ENCODE measurements at regions not wholly inside any gene's neighbourhood (a gene's known extent, or its start where the extent isn't known, plus 50 kb on each side); places are given as distances from the start of the nearest gene placed in this dataset.

DNA sequence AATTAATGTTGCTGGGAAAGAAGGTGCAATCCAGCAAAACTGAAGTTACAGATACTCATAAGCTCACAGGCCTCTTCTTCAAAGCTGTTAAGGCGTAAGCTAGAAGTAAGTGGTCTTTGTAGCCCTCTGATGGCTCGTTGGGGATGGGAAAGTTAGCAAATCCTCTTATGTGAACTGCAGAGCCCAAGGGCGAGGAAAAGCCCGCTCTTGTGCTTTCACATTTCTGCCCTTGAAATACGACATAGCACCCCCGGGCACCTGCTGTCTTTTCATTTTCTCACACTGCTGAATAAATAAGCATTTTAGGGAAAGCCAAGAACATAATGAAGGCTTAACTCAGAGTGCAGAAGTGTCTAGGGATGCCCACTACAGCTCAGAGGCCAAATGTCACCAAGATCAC lies 73.1 kb upstream of the SORBS2 start:
- Mint-ChIP-seq H3K27ac (no peak overlapping the region), H3K36me3 (no peaks in the 10 kb centered on the region), H3K9me3 (peaks cover 3 to 13% (median 4%) of the 10 kb centered on the region in 3 donors), H3K4me3 (no peak overlapping the region), H3K27me3 (peaks cover 5% of the 10 kb centered on the region), H3K4me1 (peaks cover 0 to 5% (median 0%) of the 10 kb centered on the region in 3 donors)

DNA sequence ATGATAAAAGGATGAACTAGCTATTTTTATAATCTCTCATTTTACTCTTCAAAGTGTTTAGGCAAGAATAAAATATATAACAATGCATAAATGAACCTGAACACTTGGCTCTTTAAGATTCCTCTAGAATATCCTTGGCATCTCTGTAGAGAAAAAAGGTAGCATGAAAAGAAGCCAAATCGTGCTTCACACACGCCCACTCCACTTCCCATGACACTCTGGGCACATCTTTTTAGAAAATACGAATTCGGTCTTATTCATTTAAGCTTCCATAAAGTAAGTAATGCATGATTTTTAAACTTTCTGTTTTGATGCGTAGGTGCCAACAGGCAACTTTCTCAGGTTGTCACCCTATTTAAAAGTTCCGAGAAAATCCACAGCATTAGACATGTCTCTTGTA lies 73.6 kb upstream of the SORBS2 start:
- Mint-ChIP-seq H3K9me3 (peaks cover 3 to 13% (median 4%) of the 10 kb centered on the region in 3 donors), H3K4me3 (no peak overlapping the region), H3K36me3 (no peaks in the 10 kb centered on the region), H3K27ac (no peak overlapping the region), H3K27me3 (peaks cover 5% of the 10 kb centered on the region), H3K4me1 (peaks cover 0 to 5% (median 3%) of the 10 kb centered on the region in 3 donors)

DNA sequence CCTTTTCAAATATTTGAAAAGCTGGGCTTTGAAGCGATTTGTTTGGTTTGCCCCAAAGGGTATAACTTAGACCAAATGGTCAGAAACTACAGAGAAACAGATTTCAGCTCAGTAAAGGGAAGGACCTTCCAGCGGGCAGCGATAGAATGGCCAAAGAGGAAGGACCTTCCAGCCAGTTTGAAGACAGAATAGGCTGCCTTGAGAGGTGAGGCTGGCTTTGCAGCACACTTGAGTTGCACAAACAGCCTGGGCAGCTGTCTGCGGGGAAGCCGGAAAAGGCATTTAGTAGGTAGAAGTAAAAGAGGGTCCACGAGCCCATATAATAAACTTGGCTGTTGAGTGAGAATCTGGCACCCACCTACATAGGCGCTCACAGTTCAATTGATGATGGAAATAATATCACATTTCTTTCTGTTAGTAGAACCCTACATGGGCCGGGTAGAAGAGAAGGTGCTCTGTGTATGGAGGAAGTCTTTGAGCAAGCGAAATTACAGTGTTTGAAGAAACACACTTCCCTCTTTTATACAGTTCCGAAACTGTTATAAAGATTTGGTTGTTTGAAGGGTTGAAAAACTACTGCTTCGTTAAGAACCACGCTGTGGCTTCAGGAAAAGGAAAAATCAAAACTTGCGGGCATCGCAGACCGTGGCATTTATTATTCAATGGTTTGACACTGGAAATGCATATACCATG lies 75.0 kb upstream of the SORBS2 start:
- Mint-ChIP-seq H3K4me1 (peaks cover 0 to 5% (median 3%) of the 10 kb centered on the region in 3 donors), H3K4me3 (peak overlapping the region in 1 of 4 donors; percentile 49), H3K27ac (no peak overlapping the region), H3K27me3 (peaks cover 6% of the 10 kb centered on the region), H3K36me3 (no peaks in the 10 kb centered on the region), H3K9me3 (peaks cover 3 to 13% (median 4%) of the 10 kb centered on the region in 3 donors)

DNA sequence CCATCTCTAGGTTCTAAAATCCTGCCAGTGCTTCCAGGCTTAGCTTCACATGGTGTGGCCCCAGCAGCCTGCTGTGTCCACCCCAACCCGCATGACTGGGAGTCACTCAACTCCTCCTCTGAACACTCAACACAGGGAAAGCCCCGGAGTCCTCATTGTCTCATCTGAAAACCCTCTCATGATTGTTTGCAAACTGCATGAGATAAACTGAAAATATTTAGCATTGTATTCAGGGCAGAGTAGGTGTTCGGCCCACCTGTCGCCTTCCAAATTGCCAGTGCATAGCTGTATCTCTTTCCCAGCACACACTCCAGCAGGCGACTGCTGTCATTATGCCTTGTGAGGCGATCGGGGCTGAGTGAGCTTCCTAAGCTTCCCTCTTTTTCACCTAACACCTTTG lies 76.7 kb upstream of the SORBS2 start:
- peaks cover 0 to 11% (median 4%) of the 10 kb centered on the region in 3 donors for H3K9me3 Mint-ChIP-seq
- H3K36me3 Mint-ChIP-seq, result no peaks in the 10 kb centered on the region
- peaks cover 0 to 5% (median 3%) of the 10 kb centered on the region in 3 donors for H3K4me1 Mint-ChIP-seq
- H3K27ac Mint-ChIP-seq, result no peak overlapping the region
- H3K27me3 Mint-ChIP-seq, result peaks cover 11% of the 10 kb centered on the region
- H3K4me3 Mint-ChIP-seq, result no peak overlapping the region

DNA sequence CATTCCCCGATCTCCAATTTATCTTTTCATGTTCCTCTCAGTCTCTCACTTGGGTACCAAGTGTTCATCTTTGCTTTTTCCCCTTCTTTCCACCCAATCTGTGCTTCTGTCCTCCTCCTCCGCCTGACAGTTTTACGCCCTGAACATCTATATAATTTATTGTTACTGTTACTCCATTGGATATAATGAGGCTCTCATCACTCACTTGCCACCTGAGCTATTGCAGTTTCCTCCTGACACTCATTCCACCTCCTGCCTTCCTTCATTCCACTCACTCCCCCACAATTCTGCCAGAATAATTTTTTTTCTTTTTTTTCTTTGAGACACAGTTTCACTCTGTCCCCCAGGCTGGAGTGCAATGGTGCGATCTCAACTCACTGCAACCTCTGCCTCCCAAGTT lies 77.6 kb upstream of the SORBS2 start:
- Mint-ChIP-seq H3K27me3 (peaks cover 11% of the 10 kb centered on the region), H3K9me3 (peaks cover 0 to 11% (median 4%) of the 10 kb centered on the region in 3 donors), H3K4me3 (no peak overlapping the region), H3K27ac (no peak overlapping the region), H3K36me3 (no peaks in the 10 kb centered on the region), H3K4me1 (peaks cover 0 to 5% (median 3%) of the 10 kb centered on the region in 3 donors)

DNA sequence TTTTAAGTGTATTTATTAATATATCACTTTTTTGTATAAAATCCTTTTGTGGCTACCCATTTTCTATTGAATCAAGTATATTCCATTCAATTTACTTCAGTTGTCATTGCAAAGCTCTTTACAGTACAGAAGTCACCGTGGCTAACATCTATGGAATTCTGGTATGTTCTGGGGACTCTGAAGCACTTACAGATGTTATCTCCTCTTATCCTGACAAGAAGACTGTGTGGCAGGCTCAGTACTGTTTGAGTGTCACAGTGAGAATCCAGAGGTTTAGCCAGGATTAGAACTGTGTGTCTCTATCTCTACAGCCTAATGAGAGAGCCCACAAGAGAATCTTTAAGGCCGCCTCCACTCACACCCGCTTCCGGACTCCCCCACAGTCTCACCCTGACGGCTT lies 78.2 kb upstream of the SORBS2 start:
- Mint-ChIP-seq H3K4me3 (no peak overlapping the region), H3K27ac (no peak overlapping the region), H3K27me3 (peaks cover 9% of the 10 kb centered on the region), H3K36me3 (no peaks in the 10 kb centered on the region), H3K9me3 (peaks cover 0 to 11% (median 4%) of the 10 kb centered on the region in 3 donors), H3K4me1 (peaks cover 0 to 5% (median 3%) of the 10 kb centered on the region in 3 donors)

DNA sequence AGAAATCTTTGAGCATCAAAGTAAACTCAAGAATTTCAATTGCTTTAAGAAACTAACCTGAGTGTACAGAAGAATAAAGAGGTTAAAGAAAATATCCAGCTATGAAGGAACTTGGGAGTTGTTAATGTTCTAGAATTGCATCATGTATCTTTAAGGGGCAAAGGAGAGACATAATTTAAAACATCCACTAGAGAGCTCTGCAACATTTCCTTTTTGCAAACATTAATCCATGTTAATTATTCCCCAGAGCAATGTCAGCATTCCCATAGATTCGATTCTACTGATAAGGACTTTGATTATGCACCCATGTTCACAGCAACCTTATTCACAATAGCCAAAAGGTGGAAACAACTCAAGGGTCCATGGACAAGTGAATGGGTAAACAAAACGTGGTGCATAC lies 80.2 kb upstream of the SORBS2 start:
- Mint-ChIP-seq H3K36me3 (no peaks in the 10 kb centered on the region), H3K27ac (no peak overlapping the region), H3K9me3 (peaks cover 0 to 7% (median 4%) of the 10 kb centered on the region in 3 donors), H3K4me1 (peaks cover 0 to 8% (median 5%) of the 10 kb centered on the region in 3 donors), H3K4me3 (no peak overlapping the region), H3K27me3 (peaks cover 15% of the 10 kb centered on the region)

DNA sequence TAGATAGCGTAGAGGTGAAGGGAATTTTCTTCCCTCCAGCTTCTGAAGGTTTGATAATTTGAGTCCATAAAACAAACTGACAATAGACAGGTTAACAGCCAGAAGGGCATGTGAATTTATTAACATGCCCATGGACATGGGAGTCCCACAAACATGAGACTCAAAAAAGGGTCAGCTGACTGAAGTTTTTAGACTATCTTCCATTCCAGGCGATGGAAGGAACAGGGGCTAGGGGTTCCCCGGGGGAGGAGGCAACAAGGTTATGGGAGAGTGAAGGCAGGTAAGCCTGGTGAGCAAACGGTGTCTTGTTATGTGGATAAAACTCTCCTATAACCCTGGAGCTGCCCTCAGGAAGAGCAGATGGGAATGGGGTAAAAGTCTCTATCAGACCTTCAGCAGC lies 81.5 kb upstream of the SORBS2 start:
- peaks cover 0 to 14% (median 10%) of the 10 kb centered on the region in 3 donors for H3K4me1 Mint-ChIP-seq
- H3K27me3 Mint-ChIP-seq, result peaks cover 16% of the 10 kb centered on the region
- peaks cover 0 to 4% (median 3%) of the 10 kb centered on the region in 3 donors for H3K9me3 Mint-ChIP-seq
- H3K36me3 Mint-ChIP-seq, result no peaks in the 10 kb centered on the region
- no peak overlapping the region for H3K4me3 Mint-ChIP-seq
- no peak overlapping the region for H3K27ac Mint-ChIP-seq

DNA sequence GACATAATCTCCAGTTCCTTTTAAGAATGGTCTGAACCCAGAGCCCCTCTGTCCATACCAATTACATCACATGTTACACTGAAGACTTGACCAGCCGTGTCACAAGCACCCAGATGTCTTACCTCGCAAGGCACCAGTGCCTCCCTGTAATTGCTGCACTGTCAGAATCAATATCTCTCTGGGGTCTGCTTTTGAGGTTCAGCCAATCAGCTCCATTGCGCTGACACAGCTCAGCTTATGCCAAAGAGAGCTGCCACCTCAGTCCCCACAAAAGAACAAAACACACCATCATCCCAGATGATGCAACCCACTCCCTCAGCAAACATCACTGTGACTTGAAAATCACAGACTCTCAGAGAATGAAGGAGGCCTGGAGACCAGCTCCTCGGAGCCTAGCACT lies 82.5 kb upstream of the SORBS2 start:
- H3K4me3 Mint-ChIP-seq, result no peak overlapping the region
- peaks cover 0 to 14% (median 10%) of the 10 kb centered on the region in 3 donors for H3K4me1 Mint-ChIP-seq
- no peaks in the 10 kb centered on the region for H3K36me3 Mint-ChIP-seq
- H3K27ac Mint-ChIP-seq, result no peak overlapping the region
- H3K9me3 Mint-ChIP-seq, result peaks cover 0 to 1% (median under 1%) of the 10 kb centered on the region in 3 donors
- H3K27me3 Mint-ChIP-seq, result peaks cover 17% of the 10 kb centered on the region

DNA sequence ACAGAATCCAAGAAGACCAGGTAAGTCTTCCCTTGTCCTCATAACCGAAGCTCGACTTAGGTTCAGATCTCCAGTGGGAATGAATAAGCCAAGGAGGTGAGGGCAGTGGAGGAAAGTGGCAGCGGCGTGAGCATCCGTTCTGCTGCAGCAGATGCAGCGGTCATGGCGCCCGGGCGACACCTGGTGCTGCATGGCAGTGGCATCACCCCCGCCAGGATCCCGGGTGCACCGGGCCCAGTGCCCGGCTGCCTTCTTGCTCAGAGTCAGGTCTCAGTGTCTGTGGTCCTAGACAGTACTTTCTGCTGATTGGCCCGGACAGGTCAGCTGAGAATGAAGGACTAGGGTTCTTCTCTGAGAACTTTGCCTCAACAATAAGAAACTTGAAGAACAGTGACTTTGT lies 83.4 kb upstream of the SORBS2 start:
- Mint-ChIP-seq H3K27ac (no peak overlapping the region), H3K4me3 (no peak overlapping the region)

DNA sequence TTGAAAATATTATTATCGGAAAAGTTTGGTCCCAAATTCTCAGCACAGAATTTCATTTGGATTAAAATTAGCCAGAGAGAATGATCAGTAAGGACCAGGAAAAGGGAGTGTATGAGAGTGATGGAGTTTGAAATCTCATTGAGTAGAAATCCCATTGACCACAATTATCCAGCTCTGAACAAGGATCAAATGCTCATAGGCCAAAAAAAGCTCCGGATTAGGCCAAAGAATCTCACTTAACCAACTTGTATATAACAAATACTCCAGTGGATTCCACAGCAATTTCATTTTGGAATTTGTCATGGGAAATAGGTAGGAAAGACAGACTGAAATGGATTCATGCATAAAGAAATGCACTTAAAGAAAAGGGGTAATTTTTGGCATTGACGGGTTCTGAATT lies 83.9 kb upstream of the SORBS2 start:
- no peaks in the 10 kb centered on the region for H3K9me3 Mint-ChIP-seq
- peak overlapping the region in 1 of 3 donors; percentile 28 for H3K27ac Mint-ChIP-seq
- H3K27me3 Mint-ChIP-seq, result peaks cover 17% of the 10 kb centered on the region
- H3K4me1 Mint-ChIP-seq, result peaks cover 0 to 14% (median 8%) of the 10 kb centered on the region in 3 donors
- H3K36me3 Mint-ChIP-seq, result no peaks in the 10 kb centered on the region
- H3K4me3 Mint-ChIP-seq, result no peak overlapping the region

More for the DNA sequence above, 83.4 kb upstream of the SORBS2 start:
- no peaks in the 10 kb centered on the region for H3K36me3 Mint-ChIP-seq
- no peaks in the 10 kb centered on the region for H3K9me3 Mint-ChIP-seq
- peaks cover 17% of the 10 kb centered on the region for H3K27me3 Mint-ChIP-seq
- H3K4me1 Mint-ChIP-seq, result peaks cover 0 to 14% (median 10%) of the 10 kb centered on the region in 3 donors

DNA sequence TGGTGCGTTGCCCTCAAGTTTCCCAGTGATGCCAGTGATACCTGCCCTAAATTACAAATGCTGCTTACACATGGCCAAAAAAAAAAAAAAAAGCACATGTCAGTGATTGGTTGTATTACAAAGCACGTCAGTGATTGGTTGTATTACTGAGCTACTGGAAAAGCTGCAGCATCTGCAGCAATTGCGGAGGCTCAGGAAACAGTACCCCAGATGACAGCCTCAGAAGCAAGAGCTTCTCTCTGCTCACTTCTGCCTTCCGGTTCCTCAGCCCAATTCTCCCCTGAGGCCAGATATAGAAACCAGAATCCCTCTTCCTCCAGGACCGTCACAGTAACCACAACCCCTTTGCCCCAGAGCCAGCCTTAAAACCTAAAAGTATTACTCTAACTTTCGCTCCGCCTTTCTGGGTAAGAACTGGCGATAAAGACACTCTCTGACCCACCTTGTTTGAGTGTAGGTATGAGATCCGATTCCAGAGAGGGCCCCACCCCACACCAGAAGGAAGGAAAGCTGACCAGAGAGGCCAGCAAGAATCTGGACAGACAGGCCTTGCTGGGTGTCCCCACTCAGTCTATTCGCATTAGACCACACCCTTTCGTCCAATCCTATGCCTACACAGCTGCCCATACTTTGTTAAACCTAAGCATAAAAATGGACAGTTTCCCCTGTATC lies 85.0 kb upstream of the SORBS2 start:
- Mint-ChIP-seq H3K27ac (no peak overlapping the region), H3K36me3 (no peaks in the 10 kb centered on the region), H3K27me3 (peaks cover 17% of the 10 kb centered on the region), H3K4me3 (peak overlapping the region in 1 of 4 donors; percentile 79), H3K9me3 (no peaks in the 10 kb centered on the region), H3K4me1 (peaks cover 0 to 14% (median 8%) of the 10 kb centered on the region in 3 donors)

DNA sequence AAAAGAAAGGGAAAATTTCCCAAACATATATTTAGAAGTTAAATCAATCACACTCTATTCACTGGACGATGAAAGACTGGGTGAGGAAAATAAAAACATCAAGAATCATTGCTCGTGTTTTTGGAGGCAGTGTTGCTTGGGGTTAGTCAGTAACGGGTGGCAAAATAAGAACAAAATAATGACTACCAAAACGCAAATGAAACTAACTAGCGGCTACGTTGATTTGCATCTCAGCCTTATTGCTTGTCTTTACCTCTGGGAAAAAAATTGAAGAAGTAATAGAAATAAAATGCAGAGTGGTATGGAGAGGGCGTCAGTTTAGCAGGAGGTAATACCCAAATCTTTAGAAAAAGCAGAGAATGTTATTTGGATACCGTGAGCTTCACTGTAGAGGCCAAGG lies 86.4 kb upstream of the SORBS2 start:
- no peak overlapping the region for H3K27ac Mint-ChIP-seq
- peaks cover 11% of the 10 kb centered on the region for H3K27me3 Mint-ChIP-seq
- no peaks in the 10 kb centered on the region for H3K36me3 Mint-ChIP-seq
- no peak overlapping the region for H3K4me3 Mint-ChIP-seq
- no peaks in the 10 kb centered on the region for H3K9me3 Mint-ChIP-seq
- peaks cover 0 to 14% (median 8%) of the 10 kb centered on the region in 3 donors for H3K4me1 Mint-ChIP-seq

DNA sequence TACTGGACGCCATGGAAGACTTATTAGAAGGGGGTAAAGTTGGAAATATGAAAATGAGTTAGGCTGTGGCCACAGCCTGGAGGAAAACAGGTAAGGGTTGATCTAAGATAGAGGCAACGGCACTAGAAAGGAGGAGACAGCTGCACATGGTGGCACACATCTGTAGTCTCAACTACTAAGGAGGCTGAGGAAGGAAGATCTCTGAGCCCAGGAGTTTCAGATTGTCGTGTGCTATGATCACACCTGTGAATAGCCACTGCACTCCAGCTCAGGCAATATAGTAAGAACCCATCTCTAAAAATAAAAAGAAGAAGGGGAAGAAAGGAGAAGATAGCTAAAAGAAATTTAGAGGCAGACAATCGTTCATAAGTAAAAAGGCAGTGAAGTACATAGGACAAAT lies 87.8 kb upstream of the SORBS2 start:
- Mint-ChIP-seq H3K27ac (no peak overlapping the region), H3K4me3 (no peak overlapping the region), H3K36me3 (no peaks in the 10 kb centered on the region)

DNA sequence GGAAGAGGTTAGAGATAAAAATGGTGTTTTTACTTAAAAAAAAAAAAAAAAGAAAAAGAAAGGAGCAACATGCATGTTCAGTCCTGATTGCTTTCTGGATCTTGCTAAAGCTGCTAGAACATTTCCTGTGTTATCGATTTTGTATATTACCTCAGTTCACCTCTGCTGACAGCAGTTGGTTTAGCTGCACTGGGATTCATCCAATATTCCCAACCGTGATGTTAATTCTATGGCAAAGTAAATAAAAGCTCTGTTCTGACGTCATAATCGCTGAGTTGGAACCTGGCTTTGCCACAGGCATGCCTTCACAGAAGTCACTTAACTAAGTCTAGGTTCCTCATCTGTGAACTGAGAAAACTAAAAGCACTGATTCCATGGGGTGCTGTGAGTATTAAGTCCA lies 90.7 kb upstream of the SORBS2 start:
- Mint-ChIP-seq H3K9me3 (peaks cover 0 to 2% (median 0%) of the 10 kb centered on the region in 3 donors), H3K27ac (no peak overlapping the region), H3K4me1 (peaks cover 0 to 6% (median 5%) of the 10 kb centered on the region in 3 donors), H3K36me3 (no peaks in the 10 kb centered on the region), H3K27me3 (peaks cover 5% of the 10 kb centered on the region), H3K4me3 (no peak overlapping the region)

More for the DNA sequence above, 87.8 kb upstream of the SORBS2 start:
- peaks cover 0 to 14% (median 8%) of the 10 kb centered on the region in 3 donors for H3K4me1 Mint-ChIP-seq
- peaks cover 11% of the 10 kb centered on the region for H3K27me3 Mint-ChIP-seq
- peaks cover 0 to 2% (median 0%) of the 10 kb centered on the region in 3 donors for H3K9me3 Mint-ChIP-seq

Data from IgD-negative memory B cell (primary cell).